SKM-1 (cell line): ENCODE measurements at regions not wholly inside any gene's neighbourhood (a gene's known extent, or its start where the extent isn't known, plus 50 kb on each side); places are given as distances from the start of the nearest gene placed in this dataset.
"Not testable (repeated sequence)": the region's sequence is repeated elsewhere in the genome, so short reads cannot be mapped to it uniquely, and the experiment has no call there.

Experiments
- DNase-seq: peaks from one replicate; lab custom pipeline; 2025; ENCODE audit not compliant: unreplicated experiment; lab: John Stamatoyannopoulos, UW

- DNase-seq, result no peak
These were observed 807.4 kb downstream of the TNS3 start for GRCh38 chr7:46774515-46774914.

- no peak for DNase-seq
These were observed 809.1 kb downstream of the TNS3 start for GRCh38 chr7:46772776-46773175.

- no peak for DNase-seq
These were observed 814.8 kb downstream of the TNS3 start for GRCh38 chr7:46767071-46767470.

- no peak for DNase-seq
These were observed 817.6 kb downstream of the TNS3 start for GRCh38 chr7:46764100-46764936.

DNA sequence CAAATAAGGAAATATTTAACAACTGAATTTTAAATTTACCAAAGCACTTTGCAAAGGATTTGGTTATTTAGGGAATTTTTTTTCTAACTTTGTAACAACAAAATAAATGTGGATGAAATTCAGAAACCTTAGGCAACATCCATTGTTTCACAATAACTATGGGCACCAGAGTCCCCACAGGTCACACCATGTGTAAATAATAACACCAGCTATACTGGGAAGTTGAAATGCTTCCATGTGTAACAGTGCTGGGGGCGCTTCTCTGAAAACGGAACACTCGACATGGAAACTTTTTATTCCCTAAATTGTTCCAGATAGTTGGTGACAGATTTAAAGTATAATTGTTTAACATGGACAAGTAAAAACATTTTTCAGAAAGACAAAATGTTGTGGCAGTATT, 818.6 kb downstream of the TNS3 start:
- DNase-seq, result no peak

DNA sequence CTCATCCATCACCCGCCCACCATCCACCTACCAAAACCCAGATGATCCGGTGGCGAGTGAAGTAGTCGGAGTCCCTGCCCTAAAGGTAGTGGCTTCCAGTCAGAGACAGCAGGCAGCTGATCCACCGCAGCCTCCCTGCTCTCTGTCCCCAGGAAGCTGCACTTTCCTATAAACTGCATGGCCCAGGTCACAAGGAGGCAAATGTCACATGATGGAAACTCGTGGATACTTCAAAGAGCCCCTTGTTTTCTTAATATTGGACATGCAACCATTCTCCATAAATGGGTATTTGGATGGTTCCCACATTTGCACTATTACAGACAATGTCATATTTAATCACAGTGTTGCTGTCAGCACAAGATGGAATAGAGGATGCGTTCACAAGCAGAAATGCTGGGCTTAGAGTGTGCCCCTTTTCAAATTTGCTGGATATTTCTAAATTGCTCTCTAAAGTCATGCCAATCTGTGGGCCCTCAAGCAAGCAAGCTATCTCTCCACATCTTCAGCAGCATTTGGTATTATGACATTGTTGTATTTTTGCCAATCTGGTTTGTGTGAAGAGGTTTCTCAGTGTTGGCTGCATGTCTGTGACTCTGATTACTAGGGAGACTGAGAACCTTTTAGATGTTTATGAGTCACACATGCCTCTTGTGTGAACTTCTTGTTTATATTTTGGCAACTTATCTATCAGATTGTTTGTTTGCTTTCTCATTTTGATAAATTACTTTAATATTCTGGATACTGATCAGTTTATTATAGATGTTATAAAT, 822.0 kb downstream of the TNS3 start:
- DNase-seq, result no peak

DNA sequence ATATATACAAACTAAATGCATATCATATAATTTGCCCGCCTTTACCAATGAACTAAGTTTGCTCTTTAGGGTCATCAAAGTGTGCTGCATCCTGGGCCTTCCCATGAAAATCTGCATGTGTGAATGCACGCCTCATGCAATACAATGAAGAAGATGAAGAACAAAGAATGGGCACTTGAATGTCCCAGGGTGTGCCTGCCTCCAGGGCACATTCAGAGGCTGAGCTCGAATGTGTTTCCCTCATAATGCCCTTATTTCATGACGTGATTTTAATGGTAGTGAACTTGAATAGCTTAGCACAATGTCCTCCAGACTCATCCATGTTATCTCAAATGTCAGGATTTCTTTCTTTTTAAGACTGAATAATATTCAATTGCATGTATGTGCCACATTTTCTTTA, 824.9 kb downstream of the TNS3 start:
- DNase-seq, result no peak

- no peak for DNase-seq
These were observed 825.7 kb downstream of the TNS3 start for GRCh38 chr7:46756256-46756655.

DNA sequence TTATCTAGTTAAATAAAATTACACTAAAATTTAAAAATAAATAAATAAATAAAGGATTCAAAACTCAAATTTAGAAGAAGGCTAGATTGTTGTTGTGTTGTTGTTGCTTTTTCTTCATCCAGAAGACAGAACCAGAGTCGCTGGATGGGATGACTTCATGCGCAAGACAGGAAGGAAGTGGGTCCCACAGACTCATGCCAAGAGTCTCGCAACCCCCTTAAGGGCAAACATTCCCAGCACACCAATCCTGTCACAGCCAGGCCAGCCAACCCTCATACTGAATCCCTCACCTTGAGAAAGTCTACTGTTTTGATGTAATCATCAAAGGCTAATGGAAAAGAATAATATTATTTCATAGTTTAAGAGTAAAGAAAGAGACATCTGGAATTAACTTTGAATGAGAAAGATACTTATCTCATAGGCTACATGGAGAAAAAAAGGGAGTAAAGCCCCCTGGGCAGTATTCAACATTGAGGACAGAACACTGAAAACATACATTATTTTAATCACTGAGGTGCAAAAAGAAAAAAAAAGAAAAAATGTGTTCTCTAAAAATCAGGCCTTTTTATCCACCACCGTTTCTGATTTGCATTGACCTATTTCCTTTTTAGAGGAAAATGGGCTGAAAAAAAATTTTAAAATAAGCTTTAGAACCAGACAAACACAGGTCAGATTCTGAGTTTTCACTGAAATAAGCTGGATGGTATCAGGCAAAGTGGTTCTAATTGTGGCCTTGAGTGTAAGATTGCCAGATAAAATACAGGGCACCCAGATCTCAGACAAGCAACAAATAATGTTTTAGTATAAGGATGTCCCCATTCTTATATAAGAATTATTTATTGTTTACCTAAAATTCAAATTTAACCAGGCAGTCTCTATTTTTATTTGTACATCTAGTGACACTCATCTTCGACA, 826.5 kb downstream of the TNS3 start:
- no peak for DNase-seq

DNA sequence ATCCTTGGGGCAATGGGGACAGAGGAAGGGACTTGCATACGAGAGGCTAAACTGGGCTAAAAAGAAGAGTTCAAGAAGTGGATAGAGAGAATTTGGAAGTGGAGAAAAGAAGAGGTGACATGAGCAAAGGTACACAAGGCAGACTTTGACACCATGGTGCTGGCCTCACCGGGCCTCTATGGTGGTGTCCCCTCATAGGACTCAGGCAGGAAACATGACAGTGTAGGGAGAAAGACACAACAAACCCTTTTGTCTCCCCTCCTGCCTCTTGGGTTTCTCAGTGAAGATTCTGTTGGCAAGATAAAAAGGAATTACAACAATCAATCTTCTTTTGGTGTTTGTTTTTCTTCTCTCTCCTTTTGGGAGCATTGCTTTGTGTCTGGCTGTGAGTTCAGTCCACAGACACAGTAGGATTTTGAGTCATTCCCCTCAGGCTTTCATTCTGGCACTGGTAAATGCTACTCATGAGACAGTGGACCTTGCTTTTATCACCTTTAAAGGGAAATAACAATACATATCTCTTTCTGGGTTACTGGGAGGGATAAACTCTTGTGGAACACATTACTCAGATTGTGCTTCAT, 827.7 kb downstream of the TNS3 start:
- no peak for DNase-seq

DNA sequence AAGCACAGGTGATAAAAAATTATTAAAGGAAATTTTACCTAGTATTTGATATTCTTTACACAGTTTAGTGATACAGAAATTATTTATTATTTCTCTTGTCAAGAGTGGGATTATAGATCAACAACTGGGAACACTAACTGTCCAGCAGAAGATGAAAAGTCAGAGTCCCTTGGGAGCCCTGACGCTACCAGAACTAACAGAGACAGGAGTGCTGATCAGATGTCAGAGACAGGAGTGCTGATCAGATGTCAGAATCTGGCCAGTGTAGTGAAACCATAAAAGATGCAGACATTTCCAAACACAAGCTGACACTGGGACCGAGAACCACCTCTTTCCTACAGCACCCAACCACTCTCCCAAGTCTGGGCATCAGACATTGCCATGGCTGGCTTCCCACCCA, 828.2 kb downstream of the TNS3 start:
- no peak for DNase-seq

DNA sequence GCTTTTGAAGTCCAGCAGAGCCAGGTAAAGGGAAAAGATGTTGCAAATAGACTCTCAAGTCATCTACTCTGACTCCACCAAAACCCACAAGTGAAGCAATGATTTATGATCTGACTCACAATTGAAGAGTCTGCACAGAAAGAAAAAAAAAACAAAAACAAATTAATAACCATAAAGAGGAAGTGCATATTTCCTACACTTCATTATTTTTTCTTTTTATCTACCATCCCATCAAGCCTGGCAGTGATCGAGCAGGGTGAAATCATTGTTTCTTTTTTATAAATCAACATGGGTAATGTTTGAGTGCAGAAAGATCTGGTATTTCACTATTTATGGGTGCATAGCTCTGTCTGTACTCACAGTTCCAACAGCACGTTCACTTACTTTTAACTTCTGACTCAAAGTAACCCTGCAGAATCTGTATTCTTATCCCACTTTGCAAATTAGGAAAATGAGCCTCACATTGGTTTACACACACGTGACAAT, 829.0 kb downstream of the TNS3 start:
- DNase-seq, result no peak

DNA sequence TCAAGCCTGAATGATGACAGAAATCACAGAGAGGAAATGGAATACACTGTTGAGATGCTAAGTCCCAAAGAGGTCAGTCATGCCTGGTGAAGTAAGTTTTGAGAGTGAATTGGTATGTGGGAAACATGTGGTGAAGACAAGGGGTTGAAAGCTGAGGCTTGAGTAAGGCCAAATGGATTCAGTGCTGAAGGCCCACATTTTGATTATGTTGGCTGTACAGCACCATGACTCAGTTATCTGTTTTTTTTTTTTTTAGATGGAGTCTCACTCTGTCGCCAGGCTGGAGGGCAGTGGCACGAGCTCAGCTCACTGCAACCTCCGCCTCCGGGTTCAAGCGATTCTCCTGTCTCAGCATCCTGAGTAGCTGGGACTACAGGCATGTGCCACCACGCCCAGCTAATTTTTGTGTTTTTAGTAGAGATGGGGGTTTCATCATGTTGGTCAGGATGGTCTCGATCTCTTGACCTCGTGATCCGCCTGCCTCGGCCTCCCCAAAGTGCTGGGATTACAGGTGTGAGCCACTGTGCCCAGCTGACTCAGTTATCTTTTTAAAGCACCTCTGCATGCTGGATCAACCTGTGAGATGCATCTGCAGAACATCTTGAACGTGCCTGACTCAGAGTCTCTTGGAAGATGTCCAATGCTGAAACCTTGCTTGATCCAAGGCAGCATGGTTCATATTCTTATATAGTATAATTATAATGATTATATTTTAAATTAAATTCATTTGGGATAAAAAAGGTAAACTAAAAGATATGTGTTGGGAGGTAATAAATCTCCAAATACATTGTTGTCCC, 829.8 kb downstream of the TNS3 start:
- DNase-seq, result not testable (repeated sequence)

DNA sequence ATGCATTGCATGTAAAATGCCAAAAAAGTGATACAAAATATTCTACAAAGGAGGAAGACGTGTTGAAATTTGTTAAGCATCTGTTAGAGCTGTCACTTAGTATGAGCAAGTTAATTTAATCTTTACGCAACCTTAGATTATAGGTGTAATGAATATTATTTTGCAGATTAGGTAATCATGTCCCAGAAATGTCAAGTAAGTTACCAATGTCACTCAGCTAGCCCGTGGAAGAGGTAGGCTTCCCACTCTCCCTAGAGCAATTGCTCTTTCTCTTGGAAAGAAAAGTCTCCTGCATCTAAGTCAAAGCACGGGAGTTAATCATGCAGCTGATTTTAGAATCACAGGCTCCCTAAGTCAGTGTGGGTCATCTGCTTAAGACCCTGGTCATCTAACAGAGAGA, 830.4 kb upstream of the IGFBP3 start:
- DNase-seq, result no peak

DNA sequence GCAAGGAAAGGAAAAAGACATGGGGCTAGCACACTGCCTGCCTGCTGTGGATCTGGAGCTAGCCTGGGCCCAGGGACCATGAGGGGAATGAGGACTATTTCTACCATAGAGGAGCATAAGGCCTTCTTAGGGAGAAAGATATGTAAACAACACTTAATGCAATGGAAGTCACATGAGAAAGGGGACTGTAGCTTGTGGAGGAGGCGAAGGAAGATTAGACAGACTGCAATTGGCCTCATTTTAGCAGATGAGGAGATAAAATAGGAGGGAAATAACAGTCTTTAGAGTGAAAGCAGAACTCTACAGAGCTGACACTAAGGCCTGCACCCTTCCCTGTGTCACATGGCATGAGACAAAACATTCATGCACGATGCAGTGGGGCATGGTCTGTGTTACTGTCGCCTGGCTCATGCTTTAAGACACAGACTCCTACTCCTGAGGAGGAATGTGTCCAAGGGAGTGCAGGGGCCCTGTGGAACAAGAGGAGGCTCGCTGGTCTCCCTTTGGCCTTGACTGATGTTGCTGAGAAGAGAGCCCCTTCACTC, 829.3 kb upstream of the IGFBP3 start:
- no peak for DNase-seq

DNA sequence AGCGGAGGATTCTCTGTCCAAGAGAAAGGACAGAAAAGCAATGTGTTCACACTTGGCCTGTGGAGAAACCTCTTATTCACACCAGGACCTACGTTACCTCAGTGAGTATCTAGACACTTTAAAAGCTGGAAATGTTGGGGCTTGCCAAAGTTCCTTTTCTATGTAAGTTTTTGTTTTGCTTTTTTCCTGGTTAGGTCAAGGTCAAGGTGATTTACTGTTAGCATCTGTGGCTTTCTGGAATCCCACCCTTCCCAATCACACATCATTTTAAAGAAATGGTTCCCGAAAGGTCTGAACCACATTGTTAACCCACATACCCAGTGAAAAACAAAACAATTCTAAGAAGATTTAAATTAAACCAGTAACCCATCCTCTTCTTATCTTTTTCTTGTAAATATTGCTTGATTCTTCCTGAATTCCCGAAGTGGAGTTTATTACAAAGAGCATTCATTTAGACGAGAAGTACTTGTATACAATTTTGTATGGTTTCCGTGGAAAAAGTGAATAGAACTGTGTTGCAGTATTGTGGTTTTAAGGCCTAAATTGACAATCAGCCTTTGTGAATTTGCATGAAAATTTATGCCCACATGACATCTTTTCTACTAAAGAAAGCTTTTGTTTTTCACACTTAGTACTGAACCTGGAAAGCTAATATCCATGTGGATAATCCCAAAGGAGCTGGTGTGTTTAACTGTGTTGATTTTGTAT, 827.0 kb upstream of the IGFBP3 start:
- DNase-seq, result no peak

- DNase-seq, result no peak
These were observed 825.9 kb upstream of the IGFBP3 start for GRCh38 chr7:46746695-46747687.

- DNase-seq, result no peak
These were observed 824.6 kb upstream of the IGFBP3 start for GRCh38 chr7:46745707-46746090.
